ENCODE measurements at regions not wholly inside any gene's neighbourhood (a gene's known extent, or its start where the extent isn't known, plus 50 kb on each side); places are given as distances from the start of the nearest gene placed in this dataset.

DNA sequence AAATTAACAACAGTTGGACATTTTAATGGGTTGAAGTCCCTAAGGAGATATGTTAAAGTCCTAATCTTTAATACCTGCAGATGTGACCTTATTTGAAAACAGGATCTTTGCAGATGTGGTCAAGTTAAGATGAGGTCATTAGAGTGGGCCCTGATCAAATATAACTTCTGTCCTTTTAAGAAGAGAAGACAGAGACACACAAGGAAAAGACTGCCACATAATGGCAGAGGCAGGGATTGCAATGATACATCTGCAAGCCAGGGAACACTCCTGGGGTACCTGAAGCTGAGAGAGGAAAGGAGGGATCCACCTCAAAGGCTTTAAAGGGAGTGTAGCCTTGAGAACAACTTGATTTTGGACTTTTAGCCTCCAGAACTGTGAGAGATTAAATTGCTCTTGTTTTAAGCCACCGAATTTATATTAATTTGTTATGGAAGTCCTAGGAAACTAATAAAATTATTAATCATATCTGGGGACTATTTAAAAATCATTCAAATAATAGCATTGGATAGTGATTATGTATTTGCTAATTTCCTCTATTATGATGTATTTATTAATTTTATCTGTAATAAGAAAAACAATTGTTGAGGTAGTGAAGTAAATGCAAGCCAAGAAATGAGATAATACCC, 700.0 kb upstream of the PCDH15 start:
- DNase-seq (ENCODE audit: low spot score), result no peak

DNA sequence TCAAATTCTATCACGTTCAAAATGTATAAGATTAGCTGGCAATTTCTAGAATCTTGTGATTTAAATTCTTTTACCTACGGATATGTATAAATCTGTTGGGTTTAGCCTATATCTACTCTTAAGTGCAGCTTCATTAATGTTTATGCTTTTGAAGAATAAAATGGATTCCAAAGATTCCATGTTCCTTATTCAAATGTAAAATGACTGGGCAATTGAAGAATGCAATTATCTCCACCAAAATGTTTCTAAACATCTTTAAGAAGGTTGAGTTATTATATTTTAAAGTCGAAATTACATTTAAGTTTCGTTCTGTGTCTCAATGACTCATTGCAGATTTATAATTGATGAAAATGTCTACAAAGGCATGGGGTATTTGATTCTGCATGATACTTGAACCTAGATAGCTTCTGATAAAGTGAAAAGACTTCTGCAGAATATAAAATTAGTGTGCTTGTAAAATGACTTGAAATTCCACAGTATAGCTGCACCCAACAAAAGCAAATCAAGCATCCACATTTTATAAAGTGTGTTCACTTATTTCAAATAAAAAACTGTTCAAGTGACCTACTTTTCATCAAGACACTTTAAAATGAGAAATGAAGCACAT, 697.0 kb upstream of the PCDH15 start:
- no peak for DNase-seq (ENCODE audit: low spot score)

DNA sequence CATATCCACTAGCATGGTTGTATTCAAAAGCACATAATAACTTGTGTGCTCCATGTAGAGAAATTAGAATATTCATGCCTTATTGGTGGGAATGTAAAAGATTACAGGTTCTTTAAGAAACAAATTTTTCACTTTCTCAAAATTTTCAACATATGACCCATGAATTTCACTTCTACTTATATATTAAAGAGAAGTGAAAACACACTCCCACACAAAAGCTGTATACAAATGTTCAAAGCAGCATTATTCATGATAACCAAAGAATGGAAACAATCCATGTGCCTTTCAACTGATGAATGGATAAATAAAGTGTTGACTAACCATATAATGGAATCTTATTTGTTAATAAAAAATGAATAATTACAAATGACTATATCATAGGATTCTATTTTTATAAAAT, 694.5 kb upstream of the PCDH15 start:
- DNase-seq (ENCODE audit: low spot score), result no peak

DNA sequence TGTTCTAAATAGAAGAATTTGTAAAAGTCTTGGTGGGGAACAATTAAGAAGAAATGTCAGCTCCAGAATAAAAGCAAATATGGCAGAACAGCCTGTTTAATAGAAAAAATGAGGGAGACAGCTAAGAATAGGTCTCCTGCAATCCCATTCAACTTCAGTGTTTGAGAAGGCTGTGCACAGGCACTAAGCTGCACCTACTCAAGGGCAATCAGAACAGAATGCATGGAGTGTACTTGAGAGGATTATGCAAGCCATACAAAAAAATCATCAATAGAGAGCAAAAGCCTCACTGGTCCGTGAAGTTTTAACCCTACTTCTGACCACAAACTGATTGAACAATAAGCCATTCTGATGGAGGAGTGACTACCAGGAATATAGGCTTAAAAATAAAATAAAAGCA, 690.7 kb upstream of the PCDH15 start:
- no peak for DNase-seq (ENCODE audit: low spot score)

DNA sequence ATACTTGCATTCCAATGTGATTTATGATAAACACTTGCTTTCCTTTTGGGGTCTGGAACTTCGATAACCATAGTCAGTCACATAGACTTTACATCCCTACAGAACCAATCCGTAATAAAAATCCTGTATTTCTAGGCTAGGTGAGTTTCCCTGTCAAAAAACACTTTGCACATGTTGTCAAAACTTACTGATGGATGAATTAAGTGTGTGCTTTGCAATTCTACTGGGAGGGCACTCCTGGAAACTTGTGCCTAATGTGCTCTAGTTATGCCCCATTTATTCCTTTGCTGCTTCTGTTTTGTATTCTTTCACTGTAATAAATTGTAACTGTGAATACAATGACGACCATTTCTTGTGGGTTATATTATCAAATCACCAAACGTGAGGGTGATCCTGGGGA, 684.8 kb upstream of the PCDH15 start:
- DNase-seq (ENCODE audit: low spot score), result no peak

DNA sequence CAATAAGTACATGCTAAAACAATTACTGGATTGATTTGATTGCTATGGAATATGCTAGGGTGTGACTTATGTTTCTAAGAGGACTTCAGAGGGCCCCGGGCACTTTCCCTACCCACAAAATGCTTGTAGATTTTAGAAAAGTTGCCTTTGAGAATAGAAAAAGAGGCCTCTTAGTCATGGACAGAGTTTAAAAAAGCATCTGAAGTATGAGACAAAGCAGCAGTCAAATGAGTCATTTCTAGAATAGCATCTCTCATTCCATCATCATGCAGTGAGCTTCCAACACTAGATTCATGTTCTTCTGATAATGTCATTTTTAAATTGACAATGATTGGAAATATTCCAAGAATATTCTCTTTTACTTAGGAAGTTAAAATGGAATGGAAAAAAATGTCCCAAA, 675.1 kb upstream of the PCDH15 start:
- no peak for DNase-seq (ENCODE audit: low spot score)

DNA sequence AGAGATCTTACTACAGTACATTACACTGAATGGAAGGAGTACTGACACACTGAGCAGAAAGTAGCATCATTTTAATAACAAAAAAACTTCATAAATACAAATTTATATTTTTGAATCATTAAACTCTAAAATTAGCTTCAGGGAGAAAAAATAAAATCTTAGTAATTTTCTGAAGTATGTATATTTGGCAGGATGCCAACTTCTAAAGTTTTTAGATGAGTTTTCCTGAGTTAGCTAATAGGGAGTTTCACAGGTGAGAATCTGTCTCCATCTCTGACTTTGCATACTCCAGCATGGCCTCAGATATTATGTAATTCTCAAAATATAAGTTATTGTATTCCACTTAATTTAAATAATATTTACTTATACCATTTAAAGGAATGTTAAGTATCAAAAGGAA, 673.2 kb upstream of the PCDH15 start:
- no peak for DNase-seq (ENCODE audit: low spot score)

DNA sequence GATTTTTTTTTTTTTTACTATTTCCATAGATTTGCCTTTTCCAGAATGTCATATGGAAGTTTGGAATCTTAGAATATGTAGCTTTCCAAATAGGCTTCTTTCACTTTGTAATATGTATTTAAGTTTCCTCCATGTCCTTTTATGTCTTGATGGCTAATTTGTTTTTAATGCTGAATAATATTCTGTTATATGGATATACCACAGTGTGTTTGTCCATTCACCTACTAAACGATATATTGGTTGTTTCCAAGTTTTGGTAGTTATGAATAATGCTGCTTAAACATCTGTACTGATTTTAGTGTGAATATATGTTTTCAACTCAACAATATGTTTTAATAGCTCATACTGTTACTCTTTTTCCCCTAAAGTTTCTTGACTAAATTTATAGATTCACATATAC, 669.8 kb upstream of the PCDH15 start:
- no peak for DNase-seq (ENCODE audit: low spot score)

DNA sequence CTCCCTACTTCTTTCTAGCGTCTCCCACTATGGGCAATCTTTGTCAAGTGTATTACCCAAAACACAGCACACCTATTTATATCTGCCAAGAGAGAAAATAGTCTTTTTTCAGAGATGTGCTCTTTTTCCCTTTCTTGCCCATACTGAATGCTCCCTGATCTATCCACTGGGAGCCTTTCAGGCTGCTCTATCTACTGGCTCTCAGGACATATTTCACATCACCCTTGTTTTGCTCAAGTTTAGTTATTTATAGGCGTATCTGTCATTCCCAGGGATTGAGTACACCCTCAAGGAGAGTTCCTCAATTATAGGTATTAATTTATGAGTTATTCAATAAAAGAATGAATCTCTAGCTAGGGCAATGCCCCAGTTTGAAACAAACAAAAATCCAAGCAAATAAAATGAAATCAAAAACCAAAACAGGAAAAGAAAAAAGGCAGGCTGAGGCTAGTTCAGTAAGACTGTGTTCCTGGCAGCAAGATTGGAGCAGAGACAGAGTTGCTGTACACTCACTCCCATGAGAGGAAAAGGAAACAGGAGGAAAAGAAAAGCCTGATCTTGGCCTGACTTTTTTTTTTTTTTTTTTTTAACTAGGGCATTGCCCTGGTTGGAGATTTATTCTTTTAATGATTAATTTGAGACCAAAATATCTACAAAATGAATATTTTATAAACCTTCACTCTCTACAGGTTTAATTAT, 665.9 kb upstream of the PCDH15 start:
- DNase-seq (ENCODE audit: low spot score), result no peak

DNA sequence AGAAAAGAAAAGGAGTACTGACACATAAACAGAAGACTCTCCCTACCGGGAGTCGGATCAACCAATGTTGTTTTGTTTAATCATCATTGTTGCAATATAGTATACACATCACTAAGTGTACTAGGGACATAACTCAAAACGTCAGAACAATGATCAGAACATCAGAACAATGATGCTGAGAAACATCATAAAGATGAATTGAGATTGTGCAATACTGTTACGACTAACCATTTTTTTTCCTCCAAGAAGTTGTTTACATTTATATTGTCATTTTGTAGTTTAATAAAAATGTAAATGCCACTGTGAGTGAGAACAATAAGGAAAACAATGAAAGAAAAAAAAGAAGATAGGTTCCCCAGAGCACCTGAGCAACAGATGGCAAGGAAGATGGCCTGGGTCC, 663.1 kb upstream of the PCDH15 start:
- no peak for DNase-seq (ENCODE audit: low spot score)

DNA sequence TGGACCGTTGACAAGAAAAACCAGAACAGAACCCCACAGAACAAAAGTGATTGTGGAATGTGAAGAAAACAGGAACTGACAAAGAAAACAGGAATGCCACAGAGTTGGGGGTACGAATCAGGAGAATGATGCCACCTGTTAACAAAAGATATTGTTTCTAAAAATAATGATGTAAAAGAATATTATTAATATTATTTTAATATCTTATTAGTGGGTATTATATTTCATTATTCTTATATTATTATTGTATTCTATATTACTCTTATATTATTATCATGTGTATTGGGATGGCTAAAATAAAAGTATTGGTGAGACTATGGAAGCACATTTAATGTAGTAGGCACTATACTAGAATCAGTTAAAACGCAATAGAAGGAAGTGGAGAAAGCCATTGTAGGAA, 659.0 kb upstream of the PCDH15 start:
- no peak for DNase-seq (ENCODE audit: low spot score)

DNA sequence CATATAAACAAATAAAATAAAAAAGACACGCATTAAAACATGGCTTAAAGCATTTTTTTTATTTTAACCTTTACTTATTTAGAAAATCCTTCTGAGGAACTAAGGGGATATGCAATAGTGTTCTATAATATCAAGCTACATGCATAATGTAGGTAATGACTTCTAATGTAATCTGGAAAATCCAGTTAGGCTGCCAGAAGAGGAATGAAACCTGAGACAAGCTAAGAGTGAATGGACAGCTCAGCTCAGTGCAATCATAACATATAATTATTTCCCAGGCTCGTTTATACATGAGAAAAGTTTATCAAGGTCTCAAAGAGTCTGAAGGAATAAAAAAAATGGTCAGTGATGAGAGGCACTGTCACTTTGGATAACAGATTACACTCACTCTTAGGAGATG, 649.0 kb upstream of the PCDH15 start:
- DNase-seq (ENCODE audit: low spot score), result no peak

DNA sequence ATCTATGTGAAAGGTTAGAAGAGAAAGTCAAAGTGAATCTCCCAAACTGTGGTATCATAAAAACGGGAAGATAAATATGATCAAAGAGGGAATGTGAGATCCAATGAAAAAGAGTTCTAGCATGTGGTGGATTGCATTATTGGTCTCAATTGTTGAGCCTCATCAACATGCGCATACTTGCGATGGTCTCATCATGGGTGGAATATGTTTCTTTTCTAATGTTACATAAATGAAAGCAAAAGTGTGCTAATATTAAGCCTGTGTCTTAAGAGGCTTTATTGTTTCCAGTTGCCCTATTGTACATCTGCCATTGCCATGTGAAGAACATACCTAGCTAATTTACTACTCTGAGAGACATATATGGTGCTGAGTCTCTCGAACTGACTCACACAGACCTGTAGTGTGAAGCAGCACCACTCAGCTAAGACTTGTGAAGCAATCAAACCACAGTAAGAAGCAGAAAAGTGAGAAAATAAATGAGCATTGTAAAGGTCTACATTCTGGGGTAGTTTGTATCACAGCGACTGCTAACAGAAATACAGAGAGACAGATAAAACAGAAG, 645.5 kb upstream of the PCDH15 start:
- DNase-seq (ENCODE audit: low spot score), result no peak

DNA sequence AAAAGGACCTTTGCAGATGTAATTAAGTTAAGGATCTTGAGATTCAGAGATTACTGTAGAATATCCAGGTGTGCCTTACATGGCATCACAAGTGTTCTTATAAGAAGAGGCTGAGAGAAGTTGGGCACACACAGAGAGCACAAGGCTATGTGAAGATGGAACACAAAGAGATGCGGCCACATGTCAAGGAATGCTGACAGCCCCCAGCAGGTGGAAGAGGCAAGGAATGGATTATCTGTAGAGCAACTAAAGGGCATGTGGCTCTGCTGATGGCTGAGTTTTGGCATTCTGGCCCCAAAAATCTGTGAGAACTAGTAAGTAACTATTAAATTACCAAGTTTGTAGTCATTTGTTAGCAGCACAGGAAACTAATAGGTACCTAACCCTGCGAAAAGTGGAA, 640.7 kb upstream of the PCDH15 start:
- DNase-seq (ENCODE audit: low spot score), result no peak

DNA sequence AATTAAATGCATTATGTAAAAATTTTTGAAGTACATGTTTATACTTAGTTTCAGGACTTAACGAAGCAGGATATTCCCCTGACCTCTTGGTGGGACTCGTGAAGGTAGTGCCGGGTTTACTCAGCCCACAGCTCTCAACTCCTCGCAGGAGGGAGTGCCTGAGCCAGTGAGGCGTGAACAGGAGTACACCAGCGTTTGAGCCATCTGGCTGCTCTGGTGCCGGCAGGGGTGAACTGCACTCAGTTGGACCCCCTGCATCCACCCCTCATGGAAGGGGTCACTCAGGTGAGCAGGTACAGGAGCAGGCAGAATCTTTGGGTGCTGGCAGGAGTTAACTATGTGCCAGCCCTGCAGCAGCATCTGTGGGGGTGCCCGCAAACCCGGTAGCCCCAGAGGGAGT, 625.1 kb upstream of the PCDH15 start:
- DNase-seq (ENCODE audit: low spot score), result no peak

DNA sequence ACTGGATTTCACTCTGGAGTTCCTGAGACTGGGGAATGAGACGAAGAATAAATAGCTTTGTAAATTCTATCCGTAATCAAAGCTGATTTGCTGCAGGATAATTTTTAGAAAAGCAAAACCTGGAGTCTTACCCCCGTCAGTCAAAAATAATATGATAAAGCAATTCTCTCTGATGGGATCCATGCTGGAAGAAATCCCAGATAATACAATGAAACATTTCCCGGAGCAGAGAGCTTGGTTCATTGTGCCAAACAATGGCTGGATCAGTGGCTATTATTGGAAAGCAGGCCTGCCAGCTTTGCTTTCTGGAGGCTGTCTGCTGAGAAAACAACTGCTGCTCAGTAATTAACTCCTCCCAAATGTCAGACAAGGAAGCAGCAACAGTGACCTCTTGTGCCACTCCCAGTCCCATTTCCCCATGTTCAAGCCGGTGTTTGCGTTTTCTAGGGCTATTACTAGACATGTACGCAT, 609.4 kb upstream of the PCDH15 start:
- DNase-seq (ENCODE audit: low spot score), result peak; percentile 90

DNA sequence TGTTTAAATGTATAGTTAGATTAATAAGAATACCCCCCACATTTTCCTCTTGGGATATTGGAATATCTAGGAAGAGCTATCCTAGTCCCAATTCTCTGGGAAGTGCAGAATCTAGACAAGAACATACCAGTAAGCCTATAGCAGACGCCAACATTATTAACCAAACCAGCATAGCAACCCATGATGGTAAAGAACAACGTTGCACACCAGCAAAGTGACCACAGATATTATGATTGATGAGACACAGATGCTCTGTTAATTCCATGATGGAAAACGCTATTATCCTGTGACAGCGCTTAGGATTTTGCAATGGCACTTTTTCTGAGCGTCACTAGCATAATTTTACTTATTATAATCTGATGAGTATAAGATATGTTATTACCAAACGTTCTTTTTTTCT, 603.1 kb upstream of the PCDH15 start:
- DNase-seq (ENCODE audit: low spot score), result no peak

DNA sequence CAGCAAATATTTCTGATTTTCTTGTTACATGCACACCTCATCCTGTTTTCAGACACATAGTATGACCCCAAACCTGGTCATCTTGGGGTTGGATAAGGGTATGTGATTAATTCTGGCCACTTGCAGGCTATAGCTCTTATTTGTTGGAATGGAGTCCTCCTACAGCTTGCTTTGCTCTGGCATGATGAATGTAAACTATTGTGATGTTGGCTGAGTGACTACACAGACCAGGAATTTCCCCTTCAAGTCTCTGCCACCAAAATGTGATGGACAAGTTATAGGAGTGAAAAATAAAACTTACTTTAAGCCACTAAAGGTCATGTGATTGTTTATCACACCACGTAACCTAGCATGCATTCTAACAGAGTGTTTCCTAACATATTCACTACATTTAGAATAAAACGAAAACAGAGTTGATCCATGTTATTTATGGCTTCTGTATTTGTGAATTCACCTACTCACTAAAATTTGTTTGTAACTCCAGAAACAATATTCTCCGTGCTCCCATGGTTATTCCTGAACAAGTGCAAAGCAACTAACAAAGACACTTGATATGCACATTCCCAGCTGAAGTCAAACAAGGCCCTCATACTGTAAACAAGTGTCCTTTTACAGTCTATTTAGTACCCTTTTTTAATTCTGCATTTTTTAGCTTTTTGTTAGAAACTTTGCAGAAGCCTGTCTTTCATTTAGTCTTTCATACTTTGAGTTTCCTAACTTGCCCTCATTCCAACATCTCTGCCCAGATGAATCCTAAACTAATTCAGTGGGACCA, 599.2 kb upstream of the PCDH15 start:
- DNase-seq (ENCODE audit: low spot score), result no peak

DNA sequence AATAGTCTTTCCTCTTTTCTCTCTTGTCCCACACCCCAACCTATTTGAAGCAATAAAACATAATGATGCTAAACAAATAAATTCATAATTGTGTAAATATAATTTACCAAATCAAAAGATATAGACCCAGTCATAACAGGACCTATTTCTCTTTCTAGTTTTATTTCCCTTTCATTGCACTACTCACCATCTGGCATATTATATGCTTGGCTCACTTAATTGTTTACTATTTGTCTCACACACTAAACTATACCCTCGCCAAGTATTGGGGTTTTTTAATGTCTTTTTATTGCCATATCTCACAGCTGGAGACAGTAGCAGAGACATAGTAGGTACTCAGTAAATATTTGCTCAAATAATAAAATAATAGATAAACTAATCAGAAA, 597.5 kb upstream of the PCDH15 start:
- no peak for DNase-seq (ENCODE audit: low spot score)

DNA sequence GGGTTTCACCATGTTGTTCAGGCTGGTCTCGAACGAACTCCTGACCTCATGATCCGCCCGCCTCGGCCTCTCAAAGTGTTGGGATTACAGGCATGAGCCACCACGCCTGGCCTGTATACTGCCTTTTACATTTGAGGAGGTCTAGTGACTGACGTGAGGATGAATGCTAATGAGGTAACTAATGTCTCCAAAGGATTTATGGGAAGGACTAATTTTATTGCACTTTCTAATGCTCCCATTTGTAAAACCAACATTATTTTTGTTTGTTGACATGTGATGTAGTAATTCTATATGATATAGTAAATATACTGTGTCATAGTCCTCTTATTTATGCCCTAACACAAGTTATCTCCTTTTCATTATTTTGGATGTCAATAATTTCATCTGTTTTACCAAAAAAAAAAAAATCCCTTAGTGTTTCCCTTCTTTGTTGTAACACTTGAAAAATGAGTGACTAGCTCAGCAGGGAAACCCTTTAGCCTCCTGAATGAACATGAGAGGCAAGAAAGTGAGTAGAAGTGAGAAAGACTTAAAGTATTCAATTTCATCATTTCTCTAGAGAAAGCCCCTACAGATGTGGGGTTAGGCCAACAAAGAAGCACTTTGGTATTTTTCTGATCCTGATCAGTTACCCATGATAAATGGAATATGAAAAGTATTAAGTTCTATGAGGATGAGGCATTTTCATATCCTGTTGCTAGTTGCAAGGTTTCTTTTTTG, 596.9 kb upstream of the PCDH15 start:
- no peak for DNase-seq (ENCODE audit: low spot score)

DNA sequence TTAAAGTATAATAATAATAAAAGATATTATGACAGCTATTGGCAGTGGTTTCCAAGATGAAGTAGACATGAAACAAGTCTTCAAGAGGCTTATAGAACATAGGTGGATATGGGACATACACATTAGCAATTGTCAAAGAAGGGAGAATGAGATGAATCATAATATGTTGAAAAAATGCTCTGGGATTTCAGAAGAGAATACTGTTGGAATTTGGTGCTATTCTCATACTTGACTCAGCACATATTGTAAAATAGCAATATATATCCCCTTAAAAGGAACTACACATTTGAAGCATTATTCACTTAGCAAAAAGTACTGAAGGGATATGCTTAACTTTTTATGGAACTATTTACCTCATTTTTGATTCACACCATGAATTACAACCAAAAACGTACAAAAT, 577.2 kb upstream of the PCDH15 start:
- no peak for DNase-seq (ENCODE audit: low spot score)

DNA sequence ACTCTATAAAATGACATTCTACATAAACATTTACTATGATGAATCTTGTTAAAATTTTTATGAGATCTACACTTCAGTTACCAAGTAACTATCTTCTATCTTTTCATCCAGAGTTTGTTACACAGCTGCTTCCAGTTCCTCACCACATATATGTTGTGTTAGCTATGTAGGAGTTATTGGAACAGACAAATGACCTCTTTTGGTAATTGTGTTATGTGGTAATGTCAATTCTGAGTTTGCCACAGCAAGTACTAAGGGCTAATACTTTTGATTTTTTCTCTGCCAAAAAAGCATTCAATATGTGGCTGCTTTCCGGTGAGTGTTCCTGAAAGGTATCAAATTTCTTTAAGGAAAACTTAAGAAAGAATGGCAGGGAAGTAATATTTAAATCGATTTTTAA, 573.9 kb upstream of the PCDH15 start:
- no peak for DNase-seq (ENCODE audit: low spot score)
